ENCODE measurements at regions not wholly inside any gene's neighbourhood (a gene's known extent, or its start where the extent isn't known, plus 50 kb on each side); places are given as distances from the start of the nearest gene placed in this dataset.

GRCh38 chr20:12404941-12405340 lies 487.2 kb downstream of the BTBD3 start:
- Histone ChIP-seq H3K4me3 (ENCODE audit: low read depth, low read length) (no peak overlapping the region), H3K9ac (ENCODE audit: low read depth, low read length) (no peak overlapping the region), H3K9me3 (ENCODE audit: control insufficient read depth, insufficient read depth, low read length) (no peaks in the 10 kb centered on the region), H3K4me1 (ENCODE audit: control insufficient read depth, insufficient read depth, low read length) (no peaks in the 10 kb centered on the region), H3K27me3 (ENCODE audit: control insufficient read depth, insufficient read depth, low read length) (no peaks in the 10 kb centered on the region), H3K36me3 (ENCODE audit: control insufficient read depth, insufficient read depth, low read length) (no peaks in the 10 kb centered on the region)

GRCh38 chr20:12406978-12407377 lies 489.3 kb downstream of the BTBD3 start:
- Histone ChIP-seq H3K27me3 (ENCODE audit: control insufficient read depth, insufficient read depth, low read length) (no peaks in the 10 kb centered on the region), H3K9me3 (ENCODE audit: control insufficient read depth, insufficient read depth, low read length) (no peaks in the 10 kb centered on the region), H3K9ac (ENCODE audit: low read depth, low read length) (no peak overlapping the region), H3K4me3 (ENCODE audit: low read depth, low read length) (no peak overlapping the region), H3K36me3 (ENCODE audit: control insufficient read depth, insufficient read depth, low read length) (no peaks in the 10 kb centered on the region), H3K4me1 (ENCODE audit: control insufficient read depth, insufficient read depth, low read length) (no peaks in the 10 kb centered on the region)

- no peaks in the 10 kb centered on the region for H3K27me3 ChIP-seq (ENCODE audit: control insufficient read depth, insufficient read depth, low read length)
- H3K4me3 ChIP-seq (ENCODE audit: low read depth, low read length) = no peak overlapping the region
- no peak overlapping the region for H3K9ac ChIP-seq (ENCODE audit: low read depth, low read length)
- no peaks in the 10 kb centered on the region for H3K36me3 ChIP-seq (ENCODE audit: control insufficient read depth, insufficient read depth, low read length)
- no peaks in the 10 kb centered on the region for H3K9me3 ChIP-seq (ENCODE audit: control insufficient read depth, insufficient read depth, low read length)
- peaks cover under 1% of the 10 kb centered on the region for H3K4me1 ChIP-seq (ENCODE audit: control insufficient read depth, insufficient read depth, low read length)
These were observed 491.8 kb downstream of the BTBD3 start for GRCh38 chr20:12409501-12409900.

- Histone ChIP-seq H3K9ac (ENCODE audit: low read depth, low read length) (no peak overlapping the region), H3K9me3 (ENCODE audit: control insufficient read depth, insufficient read depth, low read length) (no peaks in the 10 kb centered on the region), H3K27me3 (ENCODE audit: control insufficient read depth, insufficient read depth, low read length) (no peaks in the 10 kb centered on the region), H3K4me3 (ENCODE audit: low read depth, low read length) (no peak overlapping the region), H3K4me1 (ENCODE audit: control insufficient read depth, insufficient read depth, low read length) (peaks cover 2% of the 10 kb centered on the region), H3K36me3 (ENCODE audit: control insufficient read depth, insufficient read depth, low read length) (no peaks in the 10 kb centered on the region)
These were observed 493.1 kb downstream of the BTBD3 start for GRCh38 chr20:12410783-12411182.

- H3K4me3 ChIP-seq (ENCODE audit: low read depth, low read length) = no peak overlapping the region
- no peaks in the 10 kb centered on the region for H3K9me3 ChIP-seq (ENCODE audit: control insufficient read depth, insufficient read depth, low read length)
- H3K4me1 ChIP-seq (ENCODE audit: control insufficient read depth, insufficient read depth, low read length) = peaks cover 2% of the 10 kb centered on the region
- H3K9ac ChIP-seq (ENCODE audit: low read depth, low read length) = no peak overlapping the region
- H3K36me3 ChIP-seq (ENCODE audit: control insufficient read depth, insufficient read depth, low read length) = no peaks in the 10 kb centered on the region
- H3K27me3 ChIP-seq (ENCODE audit: control insufficient read depth, insufficient read depth, low read length) = no peaks in the 10 kb centered on the region
These were observed 493.7 kb downstream of the BTBD3 start for GRCh38 chr20:12411246-12411940.

GRCh38 chr20:12413116-12413515 lies 495.4 kb downstream of the BTBD3 start:
- no peaks in the 10 kb centered on the region for H3K27me3 ChIP-seq (ENCODE audit: control insufficient read depth, insufficient read depth, low read length)
- no peaks in the 10 kb centered on the region for H3K36me3 ChIP-seq (ENCODE audit: control insufficient read depth, insufficient read depth, low read length)
- H3K4me3 ChIP-seq (ENCODE audit: low read depth, low read length) = no peak overlapping the region
- peaks cover 2% of the 10 kb centered on the region for H3K4me1 ChIP-seq (ENCODE audit: control insufficient read depth, insufficient read depth, low read length)
- no peak overlapping the region for H3K9ac ChIP-seq (ENCODE audit: low read depth, low read length)
- H3K9me3 ChIP-seq (ENCODE audit: control insufficient read depth, insufficient read depth, low read length) = no peaks in the 10 kb centered on the region

- no peak overlapping the region for H3K4me3 ChIP-seq (ENCODE audit: low read depth, low read length)
- no peak overlapping the region for H3K9ac ChIP-seq (ENCODE audit: low read depth, low read length)
- no peaks in the 10 kb centered on the region for H3K36me3 ChIP-seq (ENCODE audit: control insufficient read depth, insufficient read depth, low read length)
- no peaks in the 10 kb centered on the region for H3K9me3 ChIP-seq (ENCODE audit: control insufficient read depth, insufficient read depth, low read length)
- peaks cover 2% of the 10 kb centered on the region for H3K4me1 ChIP-seq (ENCODE audit: control insufficient read depth, insufficient read depth, low read length)
- no peaks in the 10 kb centered on the region for H3K27me3 ChIP-seq (ENCODE audit: control insufficient read depth, insufficient read depth, low read length)
These were observed 497.0 kb downstream of the BTBD3 start for GRCh38 chr20:12414446-12415274.

- Histone ChIP-seq H3K9ac (ENCODE audit: low read depth, low read length) (no peak overlapping the region), H3K36me3 (ENCODE audit: control insufficient read depth, insufficient read depth, low read length) (no peaks in the 10 kb centered on the region), H3K4me3 (ENCODE audit: low read depth, low read length) (no peak overlapping the region), H3K9me3 (ENCODE audit: control insufficient read depth, insufficient read depth, low read length) (no peaks in the 10 kb centered on the region), H3K27me3 (ENCODE audit: control insufficient read depth, insufficient read depth, low read length) (no peaks in the 10 kb centered on the region), H3K4me1 (ENCODE audit: control insufficient read depth, insufficient read depth, low read length) (peaks cover 2% of the 10 kb centered on the region)
These were observed 498.6 kb downstream of the BTBD3 start for GRCh38 chr20:12416281-12416680.

GRCh38 chr20:12433724-12434123 lies 516.0 kb downstream of the BTBD3 start:
- Histone ChIP-seq H3K9me3 (ENCODE audit: control insufficient read depth, insufficient read depth, low read length) (no peaks in the 10 kb centered on the region), H3K4me3 (ENCODE audit: low read depth, low read length) (no peak overlapping the region), H3K9ac (ENCODE audit: low read depth, low read length) (no peak overlapping the region), H3K27me3 (ENCODE audit: control insufficient read depth, insufficient read depth, low read length) (no peaks in the 10 kb centered on the region), H3K4me1 (ENCODE audit: control insufficient read depth, insufficient read depth, low read length) (no peaks in the 10 kb centered on the region), H3K36me3 (ENCODE audit: control insufficient read depth, insufficient read depth, low read length) (no peaks in the 10 kb centered on the region)

- no peak overlapping the region for H3K4me3 ChIP-seq (ENCODE audit: low read depth, low read length)
- no peaks in the 10 kb centered on the region for H3K9me3 ChIP-seq (ENCODE audit: control insufficient read depth, insufficient read depth, low read length)
- H3K4me1 ChIP-seq (ENCODE audit: control insufficient read depth, insufficient read depth, low read length) = no peaks in the 10 kb centered on the region
- no peaks in the 10 kb centered on the region for H3K27me3 ChIP-seq (ENCODE audit: control insufficient read depth, insufficient read depth, low read length)
- no peak overlapping the region for H3K9ac ChIP-seq (ENCODE audit: low read depth, low read length)
- H3K36me3 ChIP-seq (ENCODE audit: control insufficient read depth, insufficient read depth, low read length) = no peaks in the 10 kb centered on the region
These were observed 517.0 kb downstream of the BTBD3 start for GRCh38 chr20:12434672-12435071.

- H3K4me1 ChIP-seq (ENCODE audit: control insufficient read depth, insufficient read depth, low read length) = no peaks in the 10 kb centered on the region
These were observed 517.6 kb downstream of the BTBD3 start for GRCh38 chr20:12435268-12435667.

GRCh38 chr20:12453711-12454110 lies 536.0 kb downstream of the BTBD3 start:
- Histone ChIP-seq H3K4me3 (ENCODE audit: low read depth, low read length) (no peak overlapping the region), H3K36me3 (ENCODE audit: control insufficient read depth, insufficient read depth, low read length) (no peaks in the 10 kb centered on the region), H3K27me3 (ENCODE audit: control insufficient read depth, insufficient read depth, low read length) (no peaks in the 10 kb centered on the region), H3K9ac (ENCODE audit: low read depth, low read length) (no peak overlapping the region), H3K9me3 (ENCODE audit: control insufficient read depth, insufficient read depth, low read length) (peaks cover 2% of the 10 kb centered on the region), H3K4me1 (ENCODE audit: control insufficient read depth, insufficient read depth, low read length) (no peaks in the 10 kb centered on the region)

More at GRCh38 chr20:12435268-12435667, 517.6 kb downstream of the BTBD3 start:
- no peaks in the 10 kb centered on the region for H3K36me3 ChIP-seq (ENCODE audit: control insufficient read depth, insufficient read depth, low read length)
- no peaks in the 10 kb centered on the region for H3K27me3 ChIP-seq (ENCODE audit: control insufficient read depth, insufficient read depth, low read length)
- H3K4me3 ChIP-seq (ENCODE audit: low read depth, low read length) = no peak overlapping the region
- no peaks in the 10 kb centered on the region for H3K9me3 ChIP-seq (ENCODE audit: control insufficient read depth, insufficient read depth, low read length)
- no peak overlapping the region for H3K9ac ChIP-seq (ENCODE audit: low read depth, low read length)
